Esophagus squamous epithelium (tissue), 4 donors: ENCODE measurements at regions not wholly inside any gene's neighbourhood (a gene's known extent, or its start where the extent isn't known, plus 50 kb on each side); places are given as distances from the start of the nearest gene placed in this dataset.

Experiments used
- POLR2A ChIP-seq, 4 donors: fragments of 450-650 bp; IDR thresholded peaks; one replicate each; pipeline ENCODE4 v1.6.1; 2017; ENCODE audit warnings: antibody characterized with exemption in 4 of 4, mild to moderate bottlenecking in 4 of 4, moderate library complexity in 3 of 4
- TF ChIP-seq, protein P1 (sequence below), 6 experiments: fragments of 450-650 bp in 4 of 6; fragments of 200-600 bp in 2 of 6; sonication (generic) in 2 of 6; IDR thresholded peaks; one replicate each; pipeline ENCODE4 v1.5.1; 2016 to 2019; ENCODE audit warnings: antibody characterized with exemption in 6 of 6, mild to moderate bottlenecking in 4 of 6, moderate library complexity in 4 of 6

DNA sequence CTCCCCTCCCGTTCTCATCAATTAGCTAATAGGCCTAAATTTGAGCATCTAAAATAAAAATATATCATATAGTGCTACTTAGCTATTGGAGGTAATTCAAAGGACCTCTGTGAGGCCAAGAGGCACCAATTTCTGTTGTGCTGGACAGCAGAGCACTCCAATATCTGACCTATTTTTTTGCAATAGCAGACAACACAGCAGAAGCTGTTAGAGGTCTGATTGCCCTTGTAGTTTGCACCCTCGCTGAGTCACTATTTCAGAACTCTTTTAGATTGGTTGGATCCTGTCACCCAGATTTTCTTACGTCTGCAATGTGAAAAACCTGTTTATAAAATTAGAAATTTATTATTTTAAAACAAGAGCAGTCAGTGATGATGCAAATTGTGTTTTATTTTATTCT, 184.1 kb downstream of the CEP135 start:
- TF ChIP-seq, protein P1, sequence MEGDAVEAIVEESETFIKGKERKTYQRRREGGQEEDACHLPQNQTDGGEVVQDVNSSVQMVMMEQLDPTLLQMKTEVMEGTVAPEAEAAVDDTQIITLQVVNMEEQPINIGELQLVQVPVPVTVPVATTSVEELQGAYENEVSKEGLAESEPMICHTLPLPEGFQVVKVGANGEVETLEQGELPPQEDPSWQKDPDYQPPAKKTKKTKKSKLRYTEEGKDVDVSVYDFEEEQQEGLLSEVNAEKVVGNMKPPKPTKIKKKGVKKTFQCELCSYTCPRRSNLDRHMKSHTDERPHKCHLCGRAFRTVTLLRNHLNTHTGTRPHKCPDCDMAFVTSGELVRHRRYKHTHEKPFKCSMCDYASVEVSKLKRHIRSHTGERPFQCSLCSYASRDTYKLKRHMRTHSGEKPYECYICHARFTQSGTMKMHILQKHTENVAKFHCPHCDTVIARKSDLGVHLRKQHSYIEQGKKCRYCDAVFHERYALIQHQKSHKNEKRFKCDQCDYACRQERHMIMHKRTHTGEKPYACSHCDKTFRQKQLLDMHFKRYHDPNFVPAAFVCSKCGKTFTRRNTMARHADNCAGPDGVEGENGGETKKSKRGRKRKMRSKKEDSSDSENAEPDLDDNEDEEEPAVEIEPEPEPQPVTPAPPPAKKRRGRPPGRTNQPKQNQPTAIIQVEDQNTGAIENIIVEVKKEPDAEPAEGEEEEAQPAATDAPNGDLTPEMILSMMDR (IDR thresholded peaks at IDR 0.05), result no peak
- no peak for TF ChIP-seq POLR2A (IDR thresholded peaks at IDR 0.05)
